HG02884 (cell line): ENCODE measurements at regions not wholly inside any gene's neighbourhood (a gene's known extent, or its start where the extent isn't known, plus 50 kb on each side); places are given as distances from the start of the nearest gene placed in this dataset.

Experiments used
- ATAC-seq: cut with Tn5 transposase; IDR thresholded peaks from one replicate; pipeline ENCODE4 v1.9.1; 2021; ENCODE audit warnings: mild to moderate bottlenecking, moderate library complexity; ENCODE audit not compliant: unreplicated experiment

DNA sequence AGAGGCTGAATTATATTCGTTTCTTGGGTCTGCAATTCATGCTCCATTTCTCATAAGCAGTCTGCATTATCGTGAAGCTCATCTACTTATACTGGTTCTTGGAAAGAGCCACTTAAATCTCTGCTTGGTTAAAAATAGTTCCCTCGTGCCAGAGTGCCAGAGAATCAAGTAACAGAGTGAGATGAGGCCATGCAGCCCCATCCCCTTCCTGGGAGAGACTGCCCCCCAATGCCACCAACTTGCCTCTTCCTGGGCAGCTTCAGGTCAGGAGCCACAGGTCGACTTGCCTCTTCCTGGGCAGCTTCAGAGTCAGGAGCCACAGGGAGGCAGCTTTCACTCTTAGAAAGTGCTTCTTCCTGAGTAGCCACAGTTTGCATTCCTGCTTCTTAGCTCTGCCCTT lies 223.9 kb upstream of the ZBED5 start:
- ATAC-seq = no peak

- no peak for ATAC-seq
These were observed 223.4 kb upstream of the ZBED5 start for GRCh38 chr11:11081288-11081687.

GRCh38 chr11:11078344-11079086 lies 220.7 kb upstream of the ZBED5 start:
- ATAC-seq = no peak

DNA sequence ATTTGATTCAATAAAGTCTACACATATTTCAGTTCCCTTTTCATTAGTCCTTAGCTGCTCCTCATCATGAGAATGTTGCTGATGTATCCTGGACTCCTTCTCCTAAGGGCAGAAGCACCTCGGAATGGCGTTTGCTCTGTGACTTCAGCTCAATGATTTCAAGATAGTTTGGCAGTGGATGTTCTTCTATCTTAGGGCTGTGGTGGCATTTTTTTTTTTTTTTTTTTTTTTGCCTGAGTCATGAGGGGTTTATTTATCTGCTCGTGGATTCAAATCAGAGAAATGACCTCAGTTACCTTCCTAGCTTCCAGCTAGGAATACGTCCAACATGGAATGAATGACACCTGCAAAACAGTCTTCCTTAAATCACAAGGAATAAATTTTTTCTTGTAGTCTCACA lies 220.0 kb upstream of the ZBED5 start:
- no peak for ATAC-seq

DNA sequence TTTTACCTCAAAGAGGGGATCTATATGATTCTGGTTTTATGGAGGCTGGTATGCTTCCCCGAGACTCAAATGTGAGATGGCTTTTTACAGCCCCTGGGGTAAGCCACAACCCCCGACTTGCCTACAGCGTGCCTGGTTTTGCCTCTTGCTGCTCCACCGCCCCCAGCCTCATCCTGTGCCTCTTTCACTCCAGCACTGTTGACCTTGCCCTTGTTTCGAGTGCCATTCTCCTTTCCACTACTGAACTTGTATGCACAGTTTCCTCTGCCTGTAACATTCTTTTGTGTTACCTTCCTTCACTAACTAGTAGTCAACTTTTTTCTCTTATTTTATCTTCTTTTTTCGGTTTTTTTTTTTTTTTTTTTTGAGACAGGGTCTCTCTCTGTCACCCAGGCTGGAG lies 219.0 kb upstream of the ZBED5 start:
- no peak for ATAC-seq

GRCh38 chr11:11076276-11076675 lies 218.4 kb upstream of the ZBED5 start:
- no peak for ATAC-seq

DNA sequence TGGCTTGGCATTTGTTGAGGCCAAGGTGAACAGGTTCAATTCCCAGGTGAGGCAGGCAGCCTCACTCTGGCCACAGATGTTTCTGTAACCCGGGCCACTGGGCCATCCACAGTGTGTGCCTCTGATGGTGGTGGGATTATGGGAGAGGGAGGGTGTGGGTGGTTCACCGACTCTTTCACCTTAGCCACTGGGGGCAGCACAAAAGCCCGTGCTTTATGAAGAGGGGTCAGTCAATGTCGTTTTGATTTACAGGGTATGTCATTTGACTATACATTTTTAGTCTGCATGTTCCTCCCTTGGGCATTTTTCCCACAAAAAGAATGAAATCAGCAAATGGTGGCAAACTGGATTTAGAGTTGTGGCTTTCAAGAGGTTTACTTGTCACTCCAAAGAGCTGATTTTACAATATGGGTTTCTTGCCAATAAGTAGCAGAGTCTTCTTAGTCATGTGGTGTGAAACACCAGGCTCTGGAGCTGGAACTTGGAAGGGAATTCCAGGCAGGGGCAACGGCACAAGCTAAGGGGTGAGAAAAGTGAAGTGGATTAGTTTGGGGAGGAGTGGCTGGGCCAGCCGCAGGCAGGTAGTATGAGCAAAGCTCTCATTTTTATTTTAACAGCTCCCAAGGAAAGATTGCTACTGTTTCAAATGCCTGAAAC lies 217.8 kb upstream of the ZBED5 start:
- no peak for ATAC-seq

GRCh38 chr11:11074686-11075335 lies 217.0 kb upstream of the ZBED5 start:
- ATAC-seq = no peak

GRCh38 chr11:11073996-11074395 lies 216.1 kb upstream of the ZBED5 start:
- ATAC-seq = no peak

DNA sequence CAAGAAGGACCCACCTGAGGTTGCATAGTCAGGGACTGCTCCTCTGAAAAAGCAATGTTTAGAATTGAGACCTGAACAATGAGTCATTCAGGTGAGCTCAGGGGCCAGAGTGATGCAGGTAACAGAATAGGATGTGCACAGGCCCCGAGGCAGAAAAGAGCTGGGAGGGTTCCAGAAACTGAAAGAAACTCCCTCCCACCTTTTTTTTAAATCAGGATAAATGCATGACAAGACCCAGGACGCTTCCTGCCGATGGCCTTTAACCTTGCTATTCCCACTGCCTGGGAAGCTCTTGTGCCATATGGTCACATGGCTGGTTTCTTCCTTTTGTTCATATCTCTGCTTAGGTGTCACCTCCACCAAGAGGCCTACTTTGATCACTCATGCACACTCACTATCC lies 214.2 kb upstream of the ZBED5 start:
- no peak for ATAC-seq

GRCh38 chr11:11071486-11071885 lies 213.6 kb upstream of the ZBED5 start:
- no peak for ATAC-seq

GRCh38 chr11:11070976-11071375 lies 213.1 kb upstream of the ZBED5 start:
- no peak for ATAC-seq

DNA sequence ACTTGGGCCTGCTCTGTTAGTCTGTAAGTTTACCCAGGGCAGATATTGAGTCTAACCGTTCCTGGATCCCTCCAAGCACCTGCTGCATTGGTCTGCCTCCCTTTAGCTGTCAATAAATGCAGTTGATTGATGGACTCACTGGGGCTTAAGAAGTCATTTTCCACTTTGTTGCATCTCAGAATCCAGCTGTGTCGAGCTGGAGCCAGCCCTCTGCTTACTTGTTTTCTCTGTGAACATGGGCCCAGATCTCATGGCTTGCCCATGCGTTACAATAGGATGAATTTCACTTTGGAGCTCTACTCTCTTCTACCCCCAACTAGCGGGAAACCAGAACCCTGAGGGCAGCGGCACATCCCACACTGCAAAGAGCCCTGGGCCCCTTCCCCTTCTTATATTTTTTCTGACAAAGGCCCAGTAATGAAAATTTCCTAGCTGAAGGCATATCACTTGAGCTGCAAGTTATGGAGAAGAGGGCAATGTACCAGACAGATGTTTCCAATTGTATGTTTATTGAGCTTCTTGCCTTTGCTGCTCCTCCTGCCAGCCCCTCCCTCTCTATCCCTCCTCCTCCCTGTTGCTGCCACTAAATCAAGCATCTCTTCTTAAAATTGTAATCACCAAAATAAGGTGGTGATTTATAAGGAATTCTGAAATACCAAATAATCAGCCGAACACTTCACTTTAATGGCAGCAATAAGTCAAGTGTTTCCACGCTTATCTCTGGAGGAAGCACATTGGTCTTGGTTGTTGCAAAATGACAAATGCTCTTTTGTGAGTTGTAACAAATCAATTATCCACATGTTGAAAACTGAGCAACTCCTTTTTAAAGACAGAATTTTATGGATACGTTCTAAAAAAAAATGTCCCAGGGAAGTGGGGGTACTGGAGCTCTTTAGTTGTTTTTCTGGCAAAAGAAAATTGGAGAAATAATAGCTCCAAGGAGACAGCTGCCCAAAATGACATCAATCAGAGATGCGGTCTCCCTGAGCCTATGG lies 212.3 kb upstream of the ZBED5 start:
- no peak for ATAC-seq

DNA sequence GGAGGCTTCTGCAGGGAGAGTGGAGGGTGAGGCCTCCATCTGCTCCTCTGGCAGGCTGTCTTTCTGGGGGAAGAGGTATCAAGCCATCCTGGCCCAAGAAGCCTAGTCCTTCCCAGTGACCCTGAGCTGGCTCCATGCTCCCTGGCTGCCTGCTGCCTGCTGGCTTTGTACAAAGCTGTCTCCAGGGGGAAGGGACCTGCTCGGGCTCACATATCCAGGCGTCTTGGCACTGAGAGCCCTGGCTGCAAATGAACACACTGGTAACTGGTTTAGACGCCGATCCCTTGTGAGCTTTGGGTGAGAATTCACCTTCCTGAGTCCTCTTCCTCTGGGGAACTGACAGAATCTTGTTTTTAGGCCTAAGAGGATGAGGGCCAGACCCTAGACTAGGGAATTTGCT lies 210.3 kb upstream of the ZBED5 start:
- ATAC-seq = no peak

DNA sequence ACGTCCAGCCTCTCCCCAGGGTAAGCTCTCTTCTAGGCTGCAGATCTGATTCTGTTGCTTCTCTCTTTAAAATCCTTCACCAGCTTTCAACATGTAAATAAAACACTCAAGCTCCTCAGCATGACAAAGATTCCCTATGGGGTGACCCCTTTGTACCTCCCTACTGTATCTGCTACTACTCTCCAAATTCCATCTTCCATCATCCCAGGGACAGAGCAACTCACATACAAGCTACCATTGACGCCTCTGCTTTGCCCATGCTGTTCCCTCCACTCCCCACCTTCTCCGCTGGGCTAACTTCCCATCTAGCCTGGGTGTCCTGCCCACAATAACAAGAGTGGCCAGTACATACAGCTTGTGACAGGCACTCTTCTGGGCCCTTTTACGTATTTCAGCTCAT lies 207.5 kb upstream of the ZBED5 start:
- ATAC-seq = no peak

DNA sequence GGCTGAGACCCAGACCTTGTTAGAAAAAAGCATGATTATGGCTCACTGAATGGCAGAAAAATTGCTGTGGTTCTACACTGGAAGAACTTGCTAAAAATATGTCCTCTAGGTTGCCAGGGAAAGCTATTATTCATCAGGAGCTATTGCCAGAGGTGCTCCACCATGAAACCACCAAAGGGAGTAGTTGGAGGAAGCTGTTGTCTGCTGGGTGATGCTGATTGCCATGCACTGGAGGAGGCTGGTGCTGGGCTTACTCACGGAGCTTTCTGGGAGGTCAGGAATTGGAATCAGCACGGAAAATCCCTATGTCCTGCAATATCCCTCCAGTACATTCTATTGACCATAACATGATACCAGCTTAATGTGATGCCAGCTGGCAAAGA lies 199.6 kb upstream of the ZBED5 start:
- ATAC-seq = no peak

GRCh38 chr11:11056749-11057471 lies 199.1 kb upstream of the ZBED5 start:
- no peak for ATAC-seq

DNA sequence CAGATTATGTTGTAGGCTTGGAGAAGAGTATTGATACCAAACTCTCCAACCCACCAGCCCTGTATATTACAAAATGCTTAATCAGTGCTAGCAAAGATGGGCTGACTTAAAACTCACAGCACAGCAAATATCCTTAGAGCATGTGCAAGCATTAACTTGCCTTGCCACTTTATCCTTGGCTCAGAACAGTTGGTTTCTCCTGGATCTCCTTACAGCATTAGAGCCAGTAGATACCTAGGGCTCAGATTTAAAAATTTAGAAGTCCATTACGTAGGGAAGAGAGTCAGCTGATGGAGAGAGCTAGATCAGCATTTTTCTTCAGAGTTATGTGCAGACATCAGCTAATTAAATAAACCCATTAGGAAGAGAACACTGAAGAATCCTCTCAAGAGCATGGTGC lies 198.5 kb upstream of the ZBED5 start:
- ATAC-seq = no peak

DNA sequence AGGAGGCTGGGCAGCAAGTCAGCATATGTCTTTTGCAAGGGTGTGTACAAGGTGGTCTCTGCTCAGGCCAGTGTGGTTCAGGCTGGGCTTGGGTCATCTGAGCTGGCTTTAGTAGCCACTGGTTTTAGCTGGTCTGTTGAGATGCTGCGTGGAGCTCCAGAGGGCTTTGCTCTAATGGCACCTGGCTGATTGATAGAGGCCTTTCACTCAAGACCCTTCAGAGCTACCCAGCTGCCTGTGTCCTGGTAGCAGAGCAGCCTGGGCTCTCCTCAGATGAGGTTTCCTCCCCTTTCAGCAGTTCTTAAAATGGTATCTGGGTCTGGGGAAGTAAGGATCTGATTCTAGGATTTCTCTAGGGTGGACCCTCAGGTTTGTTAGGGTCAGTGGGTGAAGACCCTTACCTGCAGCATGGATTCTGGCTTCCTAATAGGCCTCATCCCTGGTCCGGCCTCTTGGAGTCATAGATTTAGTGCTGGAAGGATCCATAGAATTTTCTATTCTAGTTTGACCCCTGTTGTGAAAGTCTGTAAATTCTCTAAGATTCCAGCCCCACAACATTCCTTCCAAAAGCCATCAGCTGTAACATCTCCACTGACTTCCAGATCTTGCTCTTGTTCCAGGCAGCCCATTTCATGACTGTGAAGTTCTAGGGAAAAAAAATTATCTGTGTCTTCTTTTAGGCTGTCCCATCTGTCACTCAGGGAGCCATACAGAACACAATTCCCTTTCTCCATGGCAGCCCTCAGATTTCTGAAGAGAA lies 190.2 kb upstream of the ZBED5 start:
- ATAC-seq = no peak

DNA sequence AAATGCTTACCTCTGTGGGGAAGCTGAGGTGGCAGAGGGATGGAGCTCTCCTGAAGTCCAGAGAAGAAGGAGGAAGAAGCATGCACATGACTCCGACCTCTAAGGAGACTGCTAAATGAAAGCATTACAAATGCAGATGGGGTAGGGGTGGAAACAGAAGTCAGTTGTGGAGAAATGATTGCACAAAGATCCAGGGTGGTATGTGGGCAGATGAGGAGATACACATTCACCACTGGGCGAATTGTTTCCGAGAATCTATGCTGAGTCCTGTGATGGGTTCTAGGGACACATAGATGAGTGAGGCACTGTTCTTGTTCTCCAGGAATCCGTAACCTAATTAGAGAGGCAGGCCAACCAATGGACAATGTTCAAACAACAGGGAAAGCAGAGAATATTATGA lies 188.9 kb upstream of the ZBED5 start:
- no peak for ATAC-seq
